ENCODE measurements at regions not wholly inside any gene's neighbourhood (a gene's known extent, or its start where the extent isn't known, plus 50 kb on each side); places are given as distances from the start of the nearest gene placed in this dataset.

DNA sequence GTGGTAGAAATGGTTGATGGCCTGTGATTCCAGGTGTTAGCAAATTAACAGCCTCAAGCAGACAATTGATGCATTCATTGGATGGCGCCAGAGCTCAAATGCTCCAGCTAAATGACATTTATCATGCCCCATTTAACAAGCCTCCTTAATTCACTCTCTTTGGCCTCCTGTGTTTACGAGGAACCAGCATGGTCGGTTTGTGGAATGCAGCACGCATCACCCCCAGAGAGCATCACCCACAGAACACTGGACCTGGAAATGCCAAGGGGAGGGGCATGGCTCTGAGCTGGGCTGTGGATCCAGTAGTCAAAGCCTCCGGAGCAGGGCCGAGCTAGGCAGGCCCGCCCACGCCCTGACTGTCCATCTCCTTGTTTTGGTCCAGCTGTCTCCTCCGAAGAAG, 434.0 kb downstream of the GADD45G start:
- no peak for DNase-seq

- DNase-seq, result no peak
Observed at GRCh38 chr9:90044263-90044662, 439.5 kb downstream of the GADD45G start.

GRCh38 chr9:90044710-90045151, 439.9 kb downstream of the GADD45G start:
- DNase-seq, result no peak

- no peak for DNase-seq
Observed at GRCh38 chr9:90046317-90046861, 441.6 kb downstream of the GADD45G start.

GRCh38 chr9:90047828-90048227, 443.0 kb downstream of the GADD45G start:
- no peak for DNase-seq

DNA sequence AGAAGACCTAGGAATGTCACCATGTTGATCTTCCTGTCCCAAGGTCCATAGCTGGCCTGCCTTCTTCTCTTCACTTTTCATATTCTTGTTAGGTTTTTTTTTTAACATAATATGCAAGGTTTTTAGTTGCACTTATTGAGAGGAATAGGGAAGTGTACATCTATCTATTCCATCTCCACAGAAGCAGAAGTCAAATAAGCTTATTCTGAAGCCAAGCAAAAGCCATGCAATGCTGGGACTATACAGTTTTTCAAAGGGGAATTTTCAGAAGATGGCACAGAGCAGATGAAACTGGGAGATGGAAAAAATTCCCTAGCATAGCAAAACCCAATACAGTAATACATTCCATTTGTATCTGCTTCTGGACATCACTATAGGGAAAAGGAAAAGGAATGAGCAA, 447.6 kb downstream of the GADD45G start:
- no peak for DNase-seq

GRCh38 chr9:90053027-90053426, 448.2 kb downstream of the GADD45G start:
- DNase-seq, result no peak

DNA sequence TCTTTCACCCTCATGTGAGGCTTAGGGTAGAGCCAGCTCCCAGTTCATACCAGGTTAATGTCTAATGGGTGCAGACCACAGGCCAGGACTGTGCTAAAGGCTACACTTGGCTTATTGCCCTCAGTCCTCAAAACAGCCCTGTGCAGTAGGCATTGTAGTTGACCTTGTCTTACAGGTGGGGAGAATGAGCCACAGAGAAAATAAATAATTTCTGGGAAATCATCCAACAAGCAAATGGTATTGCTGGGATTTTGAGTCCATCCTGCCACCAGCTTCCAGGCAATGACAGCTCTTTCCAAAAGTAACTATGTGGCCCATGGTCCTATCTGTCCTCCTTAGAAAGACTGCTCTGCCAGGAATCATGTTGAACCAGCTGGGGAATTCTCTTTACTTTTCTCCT, 450.0 kb downstream of the GADD45G start:
- DNase-seq, result no peak

DNA sequence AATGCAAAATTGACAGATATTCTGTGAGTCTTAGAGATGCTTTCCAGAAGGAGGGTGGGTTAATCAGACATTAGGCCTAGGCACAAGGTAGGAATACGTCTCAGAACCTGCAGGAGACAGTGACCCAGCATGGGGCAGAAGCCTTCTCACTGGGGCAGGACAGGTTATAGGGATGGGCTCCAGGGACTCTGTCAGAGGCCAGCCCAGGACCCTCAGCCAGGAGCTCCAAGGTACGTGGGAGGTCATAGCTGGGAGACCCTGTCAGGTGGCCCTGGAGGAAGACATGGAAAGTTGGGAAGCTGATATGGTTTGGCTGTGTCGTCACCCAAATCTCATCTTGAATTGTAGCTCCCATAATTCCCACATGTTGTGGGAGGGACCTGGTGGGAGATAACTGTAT, 450.4 kb downstream of the GADD45G start:
- DNase-seq, result no peak

GRCh38 chr9:90057361-90057760, 452.5 kb downstream of the GADD45G start:
- no peak for DNase-seq

DNA sequence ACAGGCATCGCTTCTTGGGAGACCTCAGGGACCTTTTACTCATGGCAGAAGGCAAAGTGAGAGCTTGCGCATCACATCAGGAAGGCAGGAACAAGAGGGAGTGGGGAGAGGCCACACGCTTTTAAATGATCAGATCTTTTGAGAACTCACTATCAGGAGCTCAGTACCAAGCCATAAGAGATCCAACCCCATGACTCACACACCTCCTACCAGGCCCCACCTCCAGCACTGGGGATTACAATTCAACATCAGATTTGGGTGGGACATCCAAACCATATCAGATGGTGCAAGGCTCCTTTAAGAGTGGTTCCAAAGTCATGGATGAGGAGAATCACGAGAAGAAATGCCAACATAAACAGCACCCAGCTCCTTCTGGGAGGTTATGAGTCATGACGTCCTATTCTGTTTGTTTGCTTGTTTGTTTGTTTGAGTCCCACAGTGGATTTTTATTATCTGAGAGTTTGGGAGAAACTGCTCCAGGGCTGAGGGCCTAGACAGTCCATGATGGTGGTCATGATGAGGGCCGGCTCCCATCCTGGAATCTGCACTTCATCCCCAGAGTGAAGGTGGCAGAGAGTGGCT, 453.5 kb downstream of the GADD45G start:
- DNase-seq, result no peak

DNA sequence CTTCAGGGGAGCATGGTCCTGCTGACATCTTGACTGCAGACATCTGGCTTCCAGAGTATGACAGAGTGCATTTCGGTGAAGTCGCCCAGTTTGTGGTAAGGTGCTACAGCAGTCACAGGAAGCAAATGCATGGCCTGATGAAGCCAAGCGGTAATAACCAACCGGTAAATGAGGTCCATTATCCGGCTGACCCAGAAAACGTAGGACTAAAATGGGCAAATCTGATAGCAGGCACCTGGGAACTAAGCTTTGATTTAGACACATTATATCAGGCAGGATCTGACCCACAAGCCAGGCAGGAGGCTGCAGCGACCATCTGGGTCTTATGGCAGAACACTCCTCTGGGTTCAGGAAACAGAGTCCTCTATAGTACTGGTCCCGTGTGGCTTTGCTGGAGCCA, 454.6 kb downstream of the GADD45G start:
- DNase-seq, result no peak

GRCh38 chr9:90060256-90060655, 455.4 kb downstream of the GADD45G start:
- no peak for DNase-seq

GRCh38 chr9:90061187-90061586, 456.4 kb downstream of the GADD45G start:
- no peak for DNase-seq

- no peak for DNase-seq
Observed at GRCh38 chr9:90062982-90063381, 458.2 kb downstream of the GADD45G start.

GRCh38 chr9:90064248-90064647, 459.4 kb downstream of the GADD45G start:
- DNase-seq, result no peak

DNA sequence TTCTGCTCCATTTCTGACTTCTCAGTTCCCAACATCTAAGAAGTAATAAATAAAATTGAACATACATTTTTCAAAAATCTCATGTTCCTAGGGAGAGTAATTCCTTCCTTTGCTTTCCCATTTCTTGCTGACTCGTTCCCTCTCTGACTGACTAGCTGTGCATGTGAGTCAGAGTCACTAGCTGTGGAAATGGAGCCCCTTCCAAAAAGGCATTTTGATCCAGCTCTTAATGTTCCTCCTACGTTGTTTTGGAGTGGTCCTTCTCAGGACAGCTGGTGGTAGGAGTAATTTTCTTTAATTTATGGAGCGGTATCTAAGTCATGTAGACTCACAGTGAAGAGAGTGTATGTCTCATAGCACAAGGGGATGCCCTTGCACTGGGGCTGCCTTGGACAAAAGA, 460.2 kb downstream of the GADD45G start:
- DNase-seq, result no peak

GRCh38 chr9:90065851-90066250, 461.0 kb downstream of the GADD45G start:
- DNase-seq, result no peak

DNA sequence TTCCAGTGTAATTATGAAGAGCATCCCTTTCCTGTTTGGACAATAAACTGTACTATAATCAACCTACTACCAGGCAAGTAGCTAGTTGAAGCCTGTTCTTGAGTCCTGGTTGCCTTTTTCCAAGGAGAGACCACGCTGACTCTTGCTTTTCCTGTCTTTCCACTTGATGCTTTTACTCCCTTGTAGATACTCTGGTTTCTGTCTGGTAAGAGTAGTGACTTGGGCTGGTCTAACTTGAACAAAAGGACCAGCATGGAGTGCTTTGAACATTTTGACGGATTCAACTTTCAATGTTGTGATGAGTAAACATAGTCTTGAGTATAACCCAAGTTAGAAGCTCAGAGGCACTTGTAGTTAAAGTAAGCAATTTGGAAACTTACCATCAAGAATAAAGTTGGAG, 464.3 kb downstream of the GADD45G start:
- no peak for DNase-seq

DNA sequence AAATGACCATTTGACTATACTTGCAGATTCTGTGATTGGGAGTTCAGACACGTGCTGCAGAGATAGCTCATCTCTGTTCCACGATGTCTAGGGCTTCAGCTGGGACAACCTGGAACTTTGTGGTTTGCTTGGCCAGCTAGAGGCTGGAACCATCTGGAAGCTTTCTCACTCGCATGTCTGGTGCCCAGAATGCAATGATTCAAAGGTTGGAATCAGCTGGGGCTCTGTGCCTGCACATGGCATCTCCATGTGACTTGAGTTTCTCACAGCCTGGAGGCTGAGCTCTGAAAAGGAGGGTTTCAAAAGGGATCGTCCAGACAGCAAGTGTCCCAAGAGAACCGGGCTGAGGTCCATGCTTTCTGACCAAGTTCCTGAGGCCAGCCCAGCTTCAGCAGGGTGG, 465.2 kb downstream of the GADD45G start:
- no peak for DNase-seq

- DNase-seq, result no peak
Observed at GRCh38 chr9:90070469-90070868, 465.7 kb downstream of the GADD45G start.

GRCh38 chr9:90070931-90071660, 466.3 kb downstream of the GADD45G start:
- no peak for DNase-seq

DNA sequence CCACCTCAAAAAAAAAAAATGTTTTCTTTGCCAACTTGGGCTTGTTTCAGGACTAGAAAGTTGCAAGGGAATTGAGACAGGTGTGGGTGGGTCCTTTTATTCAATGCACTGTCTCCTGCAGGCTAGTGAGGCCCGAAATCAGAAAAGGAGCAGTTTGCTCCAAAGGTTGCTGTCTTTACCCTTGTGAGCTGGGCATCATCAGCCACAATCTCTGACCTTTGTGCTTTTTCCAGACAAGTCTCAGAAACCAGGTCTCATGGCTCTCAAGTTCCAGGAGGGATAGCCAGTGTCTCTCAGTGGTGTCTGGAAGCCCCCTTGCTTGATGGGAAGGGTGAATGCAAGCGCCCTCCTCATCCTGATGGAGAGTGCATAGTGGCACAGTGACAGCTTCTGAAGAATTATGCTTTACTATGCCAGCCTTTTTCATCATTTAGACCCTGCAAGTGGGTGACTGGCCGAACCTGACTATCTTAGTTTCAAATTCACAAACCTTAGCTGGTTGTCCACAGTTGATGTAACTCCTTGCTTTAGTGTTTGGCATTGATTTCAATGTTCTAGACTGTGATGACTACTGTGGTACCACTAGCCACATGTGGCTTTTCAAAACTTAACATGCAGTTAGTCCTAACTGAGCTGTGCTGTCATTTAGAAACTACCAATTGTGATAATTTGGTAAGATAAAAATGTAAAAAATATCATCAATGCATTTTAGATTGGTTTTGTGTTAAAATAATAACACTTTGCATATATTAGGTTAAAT, 468.6 kb downstream of the GADD45G start:
- DNase-seq, result no peak

Data from GDM1 (cell line).